Gastroesophageal sphincter (tissue), 4 donors: ENCODE measurements at regions not wholly inside any gene's neighbourhood (a gene's known extent, or its start where the extent isn't known, plus 50 kb on each side); places are given as distances from the start of the nearest gene placed in this dataset.

Experiments used
- ATAC-seq: fragments of 150-250 bp; one replicate; pipeline ENCODE4 v1.9.1; 2016; ENCODE audit warnings: mild to moderate bottlenecking, moderate library complexity
- H3K27ac ChIP-seq, 4 donors: fragments of 200-600 bp; sonication (generic) in 3 of 4; 1 replicate in 3 of 4; 2 replicates in 1 of 4; pipeline ENCODE4 v1.5.1; 2016 to 2019
- H3K27me3 ChIP-seq: fragments of 200-600 bp; sonication (generic); one replicate; pipeline ENCODE4 v1.5.1; 2019
- H3K36me3 ChIP-seq, 2 donors: fragments of 200-600 bp; sonication (generic); one replicate each; pipeline ENCODE4 v1.5.1; 2019; ENCODE audit warnings: control low read depth in 1 of 2
- H3K4me1 ChIP-seq, 3 donors: fragments of 200-600 bp; sonication (generic); 1 replicate in 2 of 3; 2 replicates in 1 of 3; pipeline ENCODE4 v1.5.1; 2016 to 2019; ENCODE audit warnings: control low read depth in 2 of 3
- H3K4me3 ChIP-seq, 2 donors: fragments of 200-600 bp; sonication (generic); one replicate each; pipeline ENCODE4 v1.5.1; 2019; ENCODE audit warnings: mild to moderate bottlenecking in 1 of 2, moderate library complexity in 1 of 2
- H3K9me3 ChIP-seq, 3 donors: fragments of 200-600 bp; sonication (generic); one replicate each; pipeline ENCODE4 v1.5.1; 2017 to 2019; ENCODE audit warnings: control low read depth in 2 of 3
- CTCF ChIP-seq, 4 experiments: fragments of 200-600 bp in 2 of 4; fragments of 450-650 bp in 2 of 4; sonication (generic) in 1 of 4; IDR thresholded peaks; one replicate each; pipeline ENCODE4 v1.5.1; 2017 to 2019; ENCODE audit warnings: antibody characterized with exemption in 4 of 4, mild to moderate bottlenecking in 2 of 4, moderate library complexity in 2 of 4
- EP300 ChIP-seq: sonication (generic); formaldehyde crosslinking; IDR thresholded peaks from one replicate; pipeline ENCODE4 v1.6.1; 2017; ENCODE audit warnings: antibody characterized with exemption, mild to moderate bottlenecking
- POLR2A ChIP-seq, 2 donors: fragments of 450-650 bp; IDR thresholded peaks; one replicate each; pipeline ENCODE4 v1.6.1; 2017; ENCODE audit warnings: antibody characterized with exemption in 2 of 2, mild to moderate bottlenecking in 2 of 2, moderate library complexity in 1 of 2
- POLR2AphosphoS5 ChIP-seq: sonication (generic); formaldehyde crosslinking; IDR thresholded peaks from one replicate; pipeline ENCODE4 v1.6.1; 2017; ENCODE audit warnings: antibody characterized with exemption
- WGBS, 2 donors: methylation state at CpG; one replicate each; pipeline ENCODE4 v1.1.5; 2018; ENCODE audit warnings: low coverage in 1 of 2; 5-methylcytosine and 5-hydroxymethylcytosine counted together

GRCh38 chr4:35138449-35138848, 1105.9 kb downstream of the ARAP2 start:
- no peak for ATAC-seq
- H3K27ac ChIP-seq, result no peak overlapping the region
- H3K4me3 ChIP-seq, result no peak overlapping the region
- peaks cover 0 to 11% (median 0%) of the 10 kb centered on the region in 3 donors for H3K9me3 ChIP-seq
- no peaks in the 10 kb centered on the region for H3K36me3 ChIP-seq
- H3K27me3 ChIP-seq, result no peaks in the 10 kb centered on the region
- WGBS, 2 donors, result 53 to 54% methylated on average over 2 of the region's 2 CpGs
- H3K4me1 ChIP-seq, result no peaks in the 10 kb centered on the region
- TF ChIP-seq POLR2A (IDR thresholded peaks at IDR 0.05) (no peak), EP300 (no peak), POLR2AphosphoS5 (no peak), CTCF (IDR thresholded peaks at IDR 0.05) (no peak)

- Histone ChIP-seq H3K4me1 (no peaks in the 10 kb centered on the region), H3K27me3 (no peaks in the 10 kb centered on the region), H3K27ac (no peak overlapping the region), H3K36me3 (no peaks in the 10 kb centered on the region), H3K4me3 (no peak overlapping the region), H3K9me3 (no peaks in the 10 kb centered on the region)
- WGBS, 2 donors, result 83 to 100% methylated on average over 1 of the region's 1 CpG
- TF ChIP-seq CTCF (IDR thresholded peaks at IDR 0.05) (no peak), EP300 (no peak), POLR2A (IDR thresholded peaks at IDR 0.05) (no peak), POLR2AphosphoS5 (no peak)
- ATAC-seq, result no peak
Measured at GRCh38 chr4:35147761-35148160, 1096.6 kb downstream of the ARAP2 start.

- no peak for ATAC-seq
- H3K27ac ChIP-seq, result no peak overlapping the region
- H3K9me3 ChIP-seq, result no peaks in the 10 kb centered on the region
- no peaks in the 10 kb centered on the region for H3K27me3 ChIP-seq
- H3K36me3 ChIP-seq, result no peaks in the 10 kb centered on the region
- H3K4me3 ChIP-seq, result no peak overlapping the region
- WGBS, 2 donors, result 73 to 79% methylated on average over 8 to 10 of the region's 10 CpGs
- H3K4me1 ChIP-seq, result no peaks in the 10 kb centered on the region
- TF ChIP-seq POLR2AphosphoS5 (no peak), EP300 (no peak), CTCF (IDR thresholded peaks at IDR 0.05) (no peak)
Measured at GRCh38 chr4:35151816-35152572, 1092.3 kb downstream of the ARAP2 start.

- no peak overlapping the region for H3K4me3 ChIP-seq
- H3K27me3 ChIP-seq, result no peaks in the 10 kb centered on the region
- no peak for ATAC-seq
- TF ChIP-seq POLR2A (IDR thresholded peaks at IDR 0.05), result no peak
- TF ChIP-seq CTCF (IDR thresholded peaks at IDR 0.05), result no peak
- TF ChIP-seq EP300, result no peak
- TF ChIP-seq POLR2AphosphoS5, result no peak
- no peaks in the 10 kb centered on the region for H3K4me1 ChIP-seq
- 57 to 64% methylated on average over 1 of the region's 1 CpG for WGBS, 2 donors
- no peaks in the 10 kb centered on the region for H3K9me3 ChIP-seq
- no peaks in the 10 kb centered on the region for H3K36me3 ChIP-seq
- no peak overlapping the region for H3K27ac ChIP-seq
Measured at GRCh38 chr4:35163168-35163567, 1081.1 kb downstream of the ARAP2 start.

GRCh38 chr4:35164063-35164462, 1080.3 kb downstream of the ARAP2 start:
- Histone ChIP-seq H3K27me3 (no peaks in the 10 kb centered on the region), H3K27ac (no peak overlapping the region), H3K36me3 (no peaks in the 10 kb centered on the region), H3K4me1 (no peaks in the 10 kb centered on the region), H3K9me3 (no peaks in the 10 kb centered on the region), H3K4me3 (no peak overlapping the region)
- WGBS, 2 donors, result 83 to 86% methylated on average over 1 of the region's 1 CpG
- ATAC-seq, result no peak
- TF ChIP-seq EP300 (no peak), POLR2AphosphoS5 (no peak), POLR2A (IDR thresholded peaks at IDR 0.05) (no peak), CTCF (IDR thresholded peaks at IDR 0.05) (no peak)
